ENCODE measurements at regions not wholly inside any gene's neighbourhood (a gene's known extent, or its start where the extent isn't known, plus 50 kb on each side); places are given as distances from the start of the nearest gene placed in this dataset.

- no peak for TF ChIP-seq CTCF (IDR thresholded peaks at IDR 0.05; ENCODE audit: low read depth, low read length)
- TF ChIP-seq EZH2phosphoT487 (IDR thresholded peaks at IDR 0.05; ENCODE audit: low read depth), result no peak
Observed at GRCh38 chr7:39882148-39882784, 67.8 kb upstream of the CDK13 start.

All from OCI-LY3 (cell line).